Peyer's patch (tissue), 4 donors: ENCODE measurements at regions not wholly inside any gene's neighbourhood (a gene's known extent, or its start where the extent isn't known, plus 50 kb on each side); places are given as distances from the start of the nearest gene placed in this dataset.

Experiments
- CTCF ChIP-seq, 6 experiments: fragments of 450-650 bp in 4 of 6; fragments of 200-600 bp in 2 of 6; sonication (generic) in 1 of 6; IDR thresholded peaks; one replicate each; pipeline ENCODE4 v1.5.1; 2017 to 2019; ENCODE audit warnings: antibody characterized with exemption in 6 of 6, mild to moderate bottlenecking in 3 of 6, moderate library complexity in 1 of 6
- POLR2A ChIP-seq, 2 donors: fragments of 450-650 bp; IDR thresholded peaks; one replicate each; pipeline ENCODE4 v1.5.1; 2017; ENCODE audit warnings: antibody characterized with exemption in 2 of 2, mild to moderate bottlenecking in 2 of 2, moderate library complexity in 2 of 2

GRCh38 chr5:104909803-104910202, 1347.2 kb upstream of the NUDT12 start:
- TF ChIP-seq CTCF (IDR thresholded peaks at IDR 0.05), result no peak
- no peak for TF ChIP-seq POLR2A (IDR thresholded peaks at IDR 0.05)
